ENCODE measurements at regions not wholly inside any gene's neighbourhood (a gene's known extent, or its start where the extent isn't known, plus 50 kb on each side); places are given as distances from the start of the nearest gene placed in this dataset.

GRCh38 chr10:78645169-78645686 is 423.5 kb upstream of the ZMIZ1 start:
- Mint-ChIP-seq H3K27ac (no peak overlapping the region), H3K4me1 (ENCODE audit: low read depth) (no peaks in the 10 kb centered on the region), H3K4me3 (no peak overlapping the region), H3K36me3 (no peaks in the 10 kb centered on the region), H3K9me3 (peaks cover 6% of the 10 kb centered on the region), H3K27me3 (peaks cover 5% of the 10 kb centered on the region)
- ChIA-PET CTCF (interaction anchor here (1.0 kb wide), 1 partner anchor 12 kb away, joined by 3 read pairs; no protein-coding TSS in a partner anchor), POLR2A (no interaction called here)
- DNase-seq = no peak
- intact Hi-C loops (cut with micrococcal nuclease) = no loop called here

- DNase-seq = no peak
- CTCF ChIA-PET = no interaction called here
- no peaks in the 10 kb centered on the region for H3K36me3 Mint-ChIP-seq
- peaks cover 6% of the 10 kb centered on the region for H3K9me3 Mint-ChIP-seq
- intact Hi-C loops (cut with micrococcal nuclease) = no loop called here
- H3K27ac Mint-ChIP-seq = no peak overlapping the region
- POLR2A ChIA-PET = no interaction called here
- peaks cover 5% of the 10 kb centered on the region for H3K27me3 Mint-ChIP-seq
- no peaks in the 10 kb centered on the region for H3K4me1 Mint-ChIP-seq (ENCODE audit: low read depth)
- no peak overlapping the region for H3K4me3 Mint-ChIP-seq
Observed at GRCh38 chr10:78645975-78646374, 422.8 kb upstream of the ZMIZ1 start.

GRCh38 chr10:78648256-78648860 is 420.4 kb upstream of the ZMIZ1 start:
- Mint-ChIP-seq H3K36me3 (no peaks in the 10 kb centered on the region), H3K27ac (no peak overlapping the region), H3K9me3 (peaks cover 6% of the 10 kb centered on the region), H3K4me3 (no peak overlapping the region), H3K27me3 (peaks cover 7% of the 10 kb centered on the region), H3K4me1 (ENCODE audit: low read depth) (no peaks in the 10 kb centered on the region)
- intact Hi-C loops (cut with micrococcal nuclease) = no loop called here
- DNase-seq = no peak
- ChIA-PET POLR2A (no interaction called here), CTCF (interaction anchor here (0.8 kb wide), 1 partner anchor 297 kb away, joined by 3 read pairs; no protein-coding TSS in a partner anchor)

- H3K9me3 Mint-ChIP-seq = peaks cover 6% of the 10 kb centered on the region
- no peaks in the 10 kb centered on the region for H3K36me3 Mint-ChIP-seq
- H3K27ac Mint-ChIP-seq = no peak overlapping the region
- peaks cover 7% of the 10 kb centered on the region for H3K27me3 Mint-ChIP-seq
- ChIA-PET POLR2A (interaction anchor here (0.9 kb wide), 1 partner anchor 10 kb away, joined by 3 read pairs; no protein-coding TSS in a partner anchor), CTCF (interaction anchor here (1.8 kb wide), 1 partner anchor 8 kb away, joined by 6 read pairs; no protein-coding TSS in a partner anchor)
- intact Hi-C loops (cut with micrococcal nuclease) = no loop called here
- H3K4me3 Mint-ChIP-seq = no peak overlapping the region
- H3K4me1 Mint-ChIP-seq (ENCODE audit: low read depth) = no peaks in the 10 kb centered on the region
- DNase-seq = no peak
Observed at GRCh38 chr10:78649429-78649828, 419.3 kb upstream of the ZMIZ1 start.

GRCh38 chr10:78650122-78650521 is 418.6 kb upstream of the ZMIZ1 start:
- Mint-ChIP-seq H3K36me3 (no peaks in the 10 kb centered on the region), H3K27ac (no peak overlapping the region), H3K4me1 (ENCODE audit: low read depth) (no peaks in the 10 kb centered on the region), H3K4me3 (no peak overlapping the region), H3K9me3 (no peaks in the 10 kb centered on the region), H3K27me3 (peaks cover 8% of the 10 kb centered on the region)
- DNase-seq = no peak
- ChIA-PET CTCF (interaction anchor here (1.8 kb wide), 1 partner anchor 8 kb away, joined by 6 read pairs; no protein-coding TSS in a partner anchor), POLR2A (interaction anchor here (0.9 kb wide), 1 partner anchor 11 kb away, joined by 3 read pairs; no protein-coding TSS in a partner anchor)
- intact Hi-C loops (cut with micrococcal nuclease) = loop anchor here (10.0 kb wide), 1 partner anchor 345 kb away; no protein-coding TSS in a partner anchor

- no peak overlapping the region for H3K4me3 Mint-ChIP-seq
- no peaks in the 10 kb centered on the region for H3K36me3 Mint-ChIP-seq
- ChIA-PET CTCF (no interaction called here), POLR2A (no interaction called here)
- no peaks in the 10 kb centered on the region for H3K4me1 Mint-ChIP-seq (ENCODE audit: low read depth)
- intact Hi-C loops (cut with micrococcal nuclease) = loop anchor here (10.0 kb wide), 1 partner anchor 346 kb away; no protein-coding TSS in a partner anchor
- H3K27ac Mint-ChIP-seq = no peak overlapping the region
- no peak for DNase-seq
- peaks cover 8% of the 10 kb centered on the region for H3K27me3 Mint-ChIP-seq
- H3K9me3 Mint-ChIP-seq = no peaks in the 10 kb centered on the region
Observed at GRCh38 chr10:78651287-78651686, 417.5 kb upstream of the ZMIZ1 start.

GRCh38 chr10:78653555-78653954 is 415.2 kb upstream of the ZMIZ1 start:
- intact Hi-C loops (cut with micrococcal nuclease) = loop anchor here (10.0 kb wide), 1 partner anchor 349 kb away; no protein-coding TSS in a partner anchor
- POLR2A ChIA-PET = no interaction called here
- CTCF ChIA-PET = interaction anchor here (0.6 kb wide), 1 partner anchor 607 kb away, joined by 4 read pairs; no protein-coding TSS in a partner anchor

GRCh38 chr10:78654047-78654590 is 414.6 kb upstream of the ZMIZ1 start:
- H3K4me1 Mint-ChIP-seq (ENCODE audit: low read depth) = no peaks in the 10 kb centered on the region
- no peaks in the 10 kb centered on the region for H3K9me3 Mint-ChIP-seq
- no peak overlapping the region for H3K27ac Mint-ChIP-seq
- no peak overlapping the region for H3K4me3 Mint-ChIP-seq
- intact Hi-C loops (cut with micrococcal nuclease) = loop anchor here (10.0 kb wide), 1 partner anchor 349 kb away; no protein-coding TSS in a partner anchor
- DNase-seq = no peak
- ChIA-PET POLR2A (no interaction called here), CTCF (interaction anchor here (0.6 kb wide), 1 partner anchor 640 kb away, joined by 3 read pairs; no protein-coding TSS in a partner anchor)
- no peaks in the 10 kb centered on the region for H3K36me3 Mint-ChIP-seq
- H3K27me3 Mint-ChIP-seq = peaks cover 8% of the 10 kb centered on the region

More at GRCh38 chr10:78653555-78653954, 415.2 kb upstream of the ZMIZ1 start:
- no peak overlapping the region for H3K4me3 Mint-ChIP-seq
- no peak overlapping the region for H3K27ac Mint-ChIP-seq
- H3K9me3 Mint-ChIP-seq = no peaks in the 10 kb centered on the region
- H3K4me1 Mint-ChIP-seq (ENCODE audit: low read depth) = no peaks in the 10 kb centered on the region
- DNase-seq = no peak
- peaks cover 8% of the 10 kb centered on the region for H3K27me3 Mint-ChIP-seq
- H3K36me3 Mint-ChIP-seq = no peaks in the 10 kb centered on the region

- no peaks in the 10 kb centered on the region for H3K36me3 Mint-ChIP-seq
- no peaks in the 10 kb centered on the region for H3K9me3 Mint-ChIP-seq
- DNase-seq = no peak
- ChIA-PET CTCF (interaction anchor here (1.7 kb wide), 1 partner anchor 609 kb away, joined by 5 read pairs; no protein-coding TSS in a partner anchor), POLR2A (no interaction called here)
- no peak overlapping the region for H3K4me3 Mint-ChIP-seq
- no peaks in the 10 kb centered on the region for H3K4me1 Mint-ChIP-seq (ENCODE audit: low read depth)
- intact Hi-C loops (cut with micrococcal nuclease) = loop anchor here (5.0 to 10.0 kb wide), 2 partner anchors 351 to 444 kb away; no protein-coding TSS in a partner anchor
- H3K27me3 Mint-ChIP-seq = peaks cover 6% of the 10 kb centered on the region
- no peak overlapping the region for H3K27ac Mint-ChIP-seq
Observed at GRCh38 chr10:78655979-78656378, 412.8 kb upstream of the ZMIZ1 start.

- Mint-ChIP-seq H3K27ac (no peak overlapping the region), H3K36me3 (no peaks in the 10 kb centered on the region), H3K4me3 (no peak overlapping the region), H3K9me3 (no peaks in the 10 kb centered on the region), H3K4me1 (ENCODE audit: low read depth) (no peaks in the 10 kb centered on the region), H3K27me3 (peaks cover 8% of the 10 kb centered on the region)
- intact Hi-C loops (cut with micrococcal nuclease) = loop anchor here (1.0 to 10.0 kb wide), 4 partner anchors 77 to 609 kb away; no protein-coding TSS in a partner anchor
- POLR2A ChIA-PET = no interaction called here
- DNase-seq = no peak
- CTCF ChIA-PET = interaction anchor here (1.3 to 1.8 kb wide), 3 partner anchors 21 to 609 kb away, joined by 3 to 5 read pairs (median 4); no protein-coding TSS in a partner anchor
Observed at GRCh38 chr10:78656417-78657162, 412.2 kb upstream of the ZMIZ1 start.

- no peaks in the 10 kb centered on the region for H3K9me3 Mint-ChIP-seq
- no peak overlapping the region for H3K4me3 Mint-ChIP-seq
- no peak overlapping the region for H3K27ac Mint-ChIP-seq
- intact Hi-C loops (cut with micrococcal nuclease) = loop anchor here (1.0 to 10.0 kb wide), 4 partner anchors 78 to 610 kb away; no protein-coding TSS in a partner anchor
- DNase-seq = peak; percentile 81
- POLR2A ChIA-PET = no interaction called here
- H3K4me1 Mint-ChIP-seq (ENCODE audit: low read depth) = no peaks in the 10 kb centered on the region
- peaks cover 8% of the 10 kb centered on the region for H3K27me3 Mint-ChIP-seq
- CTCF ChIA-PET = interaction anchor here (0.6 to 2.4 kb wide), 19 partner anchors 8 to 610 kb away, joined by 3 to 25 read pairs (median 4); no protein-coding TSS in a partner anchor
- H3K36me3 Mint-ChIP-seq = no peaks in the 10 kb centered on the region
Observed at GRCh38 chr10:78657163-78657861, 411.5 kb upstream of the ZMIZ1 start.
